ENCODE measurements at regions not wholly inside any gene's neighbourhood (a gene's known extent, or its start where the extent isn't known, plus 50 kb on each side); places are given as distances from the start of the nearest gene placed in this dataset.

- peak overlapping the region; percentile 73 for H3K27ac ChIP-seq
- TF ChIP-seq CTCF (conservative IDR thresholded peaks at IDR 0.05), result no peak
Measured at GRCh38 chr13:48158290-48158689, 63.4 kb upstream of the MED4 start.

GRCh38 chr13:48156466-48156865 lies 61.6 kb upstream of the MED4 start:
- TF ChIP-seq CTCF (conservative IDR thresholded peaks at IDR 0.05), result no peak
- H3K27ac ChIP-seq, result peak overlapping the region; percentile 73; the same call in 1 of the 2 replicates

GRCh38 chr13:48155848-48156247 lies 60.9 kb upstream of the MED4 start:
- TF ChIP-seq CTCF (conservative IDR thresholded peaks at IDR 0.05), result no peak
- H3K27ac ChIP-seq, result no peak overlapping the region

- TF ChIP-seq CTCF (conservative IDR thresholded peaks at IDR 0.05), result no peak
- H3K27ac ChIP-seq, result no peak overlapping the region
Measured at GRCh38 chr13:48154671-48155070, 59.8 kb upstream of the MED4 start.

- no peak overlapping the region for H3K27ac ChIP-seq
- TF ChIP-seq CTCF (conservative IDR thresholded peaks at IDR 0.05), result no peak
Measured at GRCh38 chr13:48153186-48153585, 58.3 kb upstream of the MED4 start.

- no peak overlapping the region for H3K27ac ChIP-seq
- no peak for TF ChIP-seq CTCF (conservative IDR thresholded peaks at IDR 0.05)
Measured at GRCh38 chr13:48151363-48152161, 56.7 kb upstream of the MED4 start.

GRCh38 chr13:48148454-48148853 lies 53.5 kb upstream of the MED4 start:
- no peak for TF ChIP-seq CTCF (conservative IDR thresholded peaks at IDR 0.05)
- no peak overlapping the region for H3K27ac ChIP-seq

All from VCaP (cell line).